Stimulated activated CD8-positive, alpha-beta memory T cell treated with anti-CD3 and anti-CD28 coated beads, Interleukin-2, amount 100 ng/mL, for 1 hour (primary cell): ENCODE measurements at regions not wholly inside any gene's neighbourhood (a gene's known extent, or its start where the extent isn't known, plus 50 kb on each side); places are given as distances from the start of the nearest gene placed in this dataset.
"Not testable (repeated sequence)": the region's sequence is repeated elsewhere in the genome, so short reads cannot be mapped to it uniquely, and the experiment has no call there.

Experiments
- DNase-seq, 2 donors: peaks; one replicate each; pipeline ENCODE4 v3.0.0-alpha.2; 2020; ENCODE audit warnings: low read depth in 2 of 2

DNA sequence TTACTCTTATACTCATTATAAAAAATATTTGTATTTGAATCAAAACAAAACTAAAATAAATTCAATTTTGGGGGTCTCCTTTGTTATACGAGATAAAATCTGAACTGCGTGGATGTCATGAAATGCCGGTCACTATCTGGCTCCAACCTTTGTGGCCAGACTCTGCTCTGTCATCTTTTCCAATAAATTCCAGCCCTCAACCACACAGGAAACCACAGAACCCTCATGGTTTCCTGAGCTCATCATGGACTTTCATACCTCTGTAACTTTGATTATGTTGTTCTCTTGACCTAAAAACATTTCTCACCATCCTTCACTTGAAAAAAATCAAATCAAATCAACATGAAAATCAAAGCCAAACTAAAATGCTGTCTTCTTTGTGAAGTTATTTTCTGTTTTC lies 724.7 kb downstream of the METTL4 start:
- no peak for DNase-seq

DNA sequence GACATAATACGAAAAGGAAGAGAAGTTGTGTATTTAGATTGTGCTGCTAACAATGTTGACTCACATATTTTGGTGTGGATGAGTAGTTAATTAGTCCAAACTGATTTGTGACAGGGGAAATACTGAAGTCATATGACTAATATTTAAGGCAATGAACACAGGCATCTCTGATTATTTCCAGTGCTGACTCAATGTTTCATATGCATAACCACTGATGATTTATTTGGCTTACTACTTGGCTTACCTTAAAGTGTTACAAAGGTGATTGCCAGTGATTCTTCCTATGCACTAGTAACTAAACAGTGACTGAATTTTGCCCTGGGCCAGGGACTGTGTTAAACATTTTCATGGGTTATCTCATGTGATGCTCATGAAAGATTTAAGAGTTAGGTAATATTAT lies 722.6 kb downstream of the METTL4 start:
- no peak for DNase-seq

DNA sequence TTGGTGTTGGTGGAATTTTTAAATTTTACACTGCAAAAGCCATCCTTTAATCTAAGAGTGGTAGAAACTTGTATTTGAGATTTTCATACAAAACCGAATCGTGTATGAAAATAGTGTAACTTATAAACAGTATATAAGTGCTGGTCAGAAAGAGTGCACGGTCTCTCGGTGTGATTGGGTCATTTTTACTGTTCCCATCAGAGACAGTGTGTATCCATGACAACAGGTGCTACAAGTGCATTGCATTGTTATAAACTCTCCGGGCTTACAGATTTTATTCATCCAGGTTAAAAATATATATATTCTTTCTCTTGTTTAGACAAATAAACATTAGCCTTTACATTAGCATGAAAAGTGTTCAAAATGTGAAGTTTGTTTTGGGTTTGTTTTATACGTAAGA lies 721.9 kb downstream of the METTL4 start:
- DNase-seq = no peak

DNA sequence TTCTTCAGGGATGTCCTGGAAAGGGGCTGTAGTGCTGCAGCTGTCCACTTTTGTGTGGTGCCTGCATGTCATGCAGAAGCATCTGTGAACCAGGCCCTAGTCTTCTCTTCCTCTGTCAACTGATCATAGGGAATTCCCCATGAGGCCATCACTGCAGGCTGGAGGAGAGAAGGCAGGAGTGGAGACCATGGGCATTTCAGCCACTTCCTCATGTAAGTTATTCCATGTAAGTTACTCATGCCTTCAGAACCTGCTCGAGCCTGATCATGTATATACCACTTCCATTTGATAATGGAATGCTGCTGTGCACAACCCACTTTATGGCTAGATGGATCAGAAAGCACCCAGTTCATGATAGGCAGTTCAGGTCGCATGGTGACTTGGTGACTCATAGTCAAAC lies 714.0 kb downstream of the METTL4 start:
- DNase-seq = not testable (repeated sequence)

DNA sequence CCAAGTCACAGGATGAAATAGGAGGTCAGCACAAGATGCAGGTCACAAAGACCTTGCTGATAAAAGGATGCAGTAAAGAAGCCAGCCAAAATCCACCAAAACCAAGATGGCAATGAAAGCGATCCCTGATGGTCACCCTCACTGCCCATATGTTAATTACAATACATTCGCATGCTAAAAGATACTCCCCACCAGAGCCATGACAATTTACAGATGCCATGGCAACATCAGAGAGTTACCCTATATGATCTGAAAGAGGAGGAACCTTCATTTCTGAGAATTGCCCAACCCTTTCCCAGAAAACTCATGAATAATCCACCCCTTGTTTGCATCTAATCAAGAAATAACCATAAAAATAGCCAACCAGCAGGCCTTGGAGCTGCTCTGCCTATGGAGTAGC lies 709.8 kb downstream of the METTL4 start:
- DNase-seq = no peak

DNA sequence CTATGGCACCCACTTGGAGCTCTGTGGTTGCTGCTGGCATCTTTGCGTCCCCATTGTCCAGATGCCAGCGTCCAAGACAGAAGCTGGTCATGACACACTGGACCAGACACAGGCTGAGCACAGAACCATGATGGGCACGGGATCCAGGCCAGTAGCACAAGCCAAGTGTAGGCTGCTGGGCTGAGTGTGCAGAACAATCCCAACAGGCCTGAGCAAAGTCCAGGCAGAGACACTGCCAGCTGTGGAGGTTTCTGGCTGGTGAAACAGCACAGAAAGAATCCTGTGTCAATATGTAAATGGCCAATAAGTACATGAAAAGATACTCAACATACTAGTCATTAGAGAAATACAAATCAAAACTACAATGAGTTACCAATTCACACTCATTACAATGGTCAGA lies 705.4 kb downstream of the METTL4 start:
- no peak for DNase-seq

DNA sequence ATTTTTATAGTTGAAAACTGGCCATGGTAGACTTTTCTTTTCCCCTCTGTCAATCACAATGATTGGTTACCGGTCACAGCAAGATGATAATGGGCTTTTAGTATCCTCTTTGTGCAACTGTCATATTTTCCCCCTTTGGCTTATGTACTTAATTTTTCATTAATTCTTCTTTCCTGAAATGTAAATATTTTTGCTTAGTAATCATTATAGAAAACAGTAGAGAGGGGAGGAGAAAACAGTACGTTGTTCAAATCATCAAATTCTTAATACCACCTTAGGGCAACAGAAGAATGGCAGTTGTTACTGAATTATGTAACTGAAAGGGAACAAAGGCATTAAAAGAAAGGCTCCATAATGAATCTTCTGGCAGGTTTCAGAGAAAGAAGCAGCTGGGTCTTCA lies 699.0 kb downstream of the METTL4 start:
- DNase-seq = no peak

DNA sequence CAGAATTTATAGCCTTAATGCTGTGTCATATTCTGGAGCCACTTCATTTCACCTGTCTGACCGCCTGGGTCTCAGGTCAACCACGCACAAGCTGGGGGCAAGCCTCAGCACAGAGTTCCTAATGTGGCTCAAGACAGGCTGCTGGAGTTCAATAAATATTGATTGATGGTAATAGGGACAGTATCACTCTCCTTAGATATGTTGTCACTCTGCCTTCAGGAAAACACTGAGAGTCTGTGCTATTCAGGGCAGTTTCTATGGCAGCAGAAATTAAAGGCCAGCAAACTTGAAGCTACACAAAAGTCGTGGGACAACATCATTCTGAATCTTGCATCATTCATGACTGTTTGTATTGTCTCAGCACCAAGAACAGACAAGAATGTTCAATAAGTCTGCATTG lies 696.1 kb downstream of the METTL4 start:
- DNase-seq = no peak

DNA sequence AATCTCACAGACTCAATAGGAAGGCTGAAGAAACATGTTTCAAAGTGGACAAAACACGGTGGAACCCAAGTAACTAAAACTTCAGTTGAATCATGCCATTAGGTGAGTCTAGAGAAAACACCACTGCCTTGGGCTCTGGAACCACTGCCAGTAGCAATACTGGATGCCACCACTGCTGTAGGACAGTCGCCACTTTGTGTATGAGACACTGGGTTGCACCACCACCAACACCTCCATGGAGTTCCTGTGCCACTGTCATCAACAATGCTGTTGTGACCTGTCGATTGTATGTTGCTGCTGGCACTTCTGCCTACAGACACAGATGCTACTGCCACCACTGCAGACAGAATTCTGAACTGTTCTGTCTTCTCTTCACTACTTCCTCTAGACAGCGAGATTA lies 686.7 kb downstream of the METTL4 start:
- DNase-seq = no peak

DNA sequence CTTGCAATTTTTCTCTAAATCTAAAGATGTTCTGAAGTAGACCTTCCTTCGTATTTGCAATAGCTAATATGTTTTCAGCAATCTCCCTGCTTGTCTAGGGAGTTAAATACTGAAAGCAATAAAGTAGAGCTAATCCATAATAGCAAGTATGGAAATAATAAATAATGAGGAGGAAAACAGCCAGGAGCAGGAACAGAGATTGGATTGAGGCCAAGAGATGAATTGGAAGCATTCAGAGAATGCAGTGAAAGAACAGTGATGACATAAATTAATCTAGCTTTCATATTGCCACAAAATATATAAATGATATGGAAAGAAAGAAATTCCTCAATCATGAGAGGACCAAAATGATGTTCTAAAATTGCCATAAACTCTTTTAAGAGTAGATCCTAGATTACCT lies 679.7 kb downstream of the METTL4 start:
- DNase-seq = no peak

DNA sequence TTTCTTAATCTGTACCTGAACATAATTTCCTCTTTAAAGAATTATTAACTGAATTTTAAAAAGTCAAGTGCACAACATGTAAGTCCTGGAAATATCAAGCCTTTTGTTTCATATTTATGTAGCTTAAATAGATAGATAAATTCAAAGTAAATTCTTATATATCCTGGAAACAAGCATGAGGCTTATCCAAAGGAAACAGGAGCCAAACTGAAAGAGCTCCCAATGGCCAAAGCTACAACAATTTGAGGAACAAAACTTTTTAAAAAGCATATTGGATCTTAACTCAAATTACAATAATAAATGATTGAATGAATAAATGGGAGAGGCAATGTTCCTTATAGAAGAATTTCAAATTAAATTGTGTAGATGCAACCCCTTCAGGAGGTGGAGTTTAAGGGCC lies 679.1 kb downstream of the METTL4 start:
- DNase-seq = no peak

DNA sequence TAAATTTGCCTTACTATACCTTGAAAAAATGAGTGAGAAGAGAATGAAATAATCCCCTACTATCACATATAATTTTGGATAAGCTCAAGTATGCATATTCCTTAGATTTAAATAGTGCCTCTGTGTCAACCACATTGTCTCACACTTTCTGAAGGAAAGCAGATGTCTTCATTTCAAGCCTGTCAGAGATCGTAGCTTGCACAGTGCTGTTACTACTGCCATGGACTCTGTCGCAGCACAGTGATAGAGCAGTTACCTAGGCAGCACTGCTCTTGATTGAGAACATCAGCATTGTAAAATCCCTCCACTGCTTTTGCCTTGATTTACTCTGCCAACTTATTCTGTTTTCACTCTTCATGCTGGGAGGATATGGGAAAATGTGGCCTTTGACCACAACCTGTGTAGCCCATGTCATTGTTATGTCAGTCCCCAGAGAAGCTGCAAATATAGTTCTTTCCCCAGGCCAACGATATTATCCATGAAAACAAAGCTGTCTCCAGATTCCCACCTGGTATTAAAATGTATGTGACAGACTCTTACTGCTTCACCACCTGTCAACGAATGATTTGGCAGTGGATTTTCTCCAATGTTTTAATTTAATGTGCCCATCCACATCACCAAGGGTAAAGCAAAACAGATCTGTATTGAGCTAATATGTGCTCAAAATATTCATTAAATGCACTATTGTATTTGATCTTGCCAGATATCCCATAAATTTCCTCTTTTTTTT lies 675.7 kb downstream of the METTL4 start:
- DNase-seq = no peak

DNA sequence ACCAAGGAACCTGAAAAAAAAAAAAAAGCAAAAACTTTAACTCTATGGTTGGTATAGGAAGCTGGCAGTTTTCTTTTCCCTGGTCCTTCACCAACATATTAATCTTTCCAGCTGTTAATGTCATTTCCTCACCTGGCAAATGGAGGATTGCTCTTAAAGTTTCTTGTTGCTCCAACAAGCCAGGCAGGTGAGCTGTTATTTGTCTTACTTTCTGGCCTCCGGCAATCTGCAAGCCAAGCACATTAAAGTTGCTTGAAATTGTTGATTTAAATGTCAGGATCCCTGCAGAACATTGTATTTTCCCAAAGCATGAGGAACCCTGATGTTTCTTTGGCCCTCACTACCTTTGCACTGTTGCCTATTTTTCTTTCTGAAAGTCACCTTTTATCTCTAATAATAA lies 664.9 kb downstream of the METTL4 start:
- no peak for DNase-seq

DNA sequence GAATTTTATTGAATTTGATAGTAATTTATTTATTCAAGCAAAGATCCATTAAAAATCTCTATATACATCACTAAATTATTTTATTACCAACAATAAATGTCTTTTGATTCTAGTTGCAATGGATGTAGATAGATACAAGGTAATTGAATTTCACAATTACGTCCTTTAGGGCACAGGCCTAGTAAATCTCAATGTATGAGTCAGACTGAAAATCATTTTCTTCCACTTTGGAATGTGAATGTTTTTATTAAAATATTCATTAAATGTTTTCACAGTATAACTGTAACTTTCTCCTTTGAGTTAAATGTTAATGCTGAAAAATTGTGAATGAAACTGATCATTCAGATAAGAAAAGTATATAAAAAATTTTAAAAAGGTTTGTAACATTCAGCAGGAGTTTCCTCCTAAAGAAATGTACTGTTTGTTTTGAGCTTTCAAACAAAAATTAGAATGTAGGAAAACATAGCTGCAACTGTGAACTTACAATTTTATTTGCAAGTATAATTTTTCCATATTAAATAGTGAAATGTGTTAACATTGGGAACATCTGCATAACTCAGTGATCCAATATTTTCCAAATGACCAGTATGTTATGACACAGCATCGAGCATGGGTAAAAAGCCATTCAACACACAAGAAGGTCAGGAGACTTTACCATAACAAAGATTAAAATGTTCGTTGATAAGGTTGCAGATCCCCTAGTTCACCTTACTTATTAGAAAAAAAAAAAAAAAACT lies 663.7 kb downstream of the METTL4 start:
- DNase-seq = no peak

DNA sequence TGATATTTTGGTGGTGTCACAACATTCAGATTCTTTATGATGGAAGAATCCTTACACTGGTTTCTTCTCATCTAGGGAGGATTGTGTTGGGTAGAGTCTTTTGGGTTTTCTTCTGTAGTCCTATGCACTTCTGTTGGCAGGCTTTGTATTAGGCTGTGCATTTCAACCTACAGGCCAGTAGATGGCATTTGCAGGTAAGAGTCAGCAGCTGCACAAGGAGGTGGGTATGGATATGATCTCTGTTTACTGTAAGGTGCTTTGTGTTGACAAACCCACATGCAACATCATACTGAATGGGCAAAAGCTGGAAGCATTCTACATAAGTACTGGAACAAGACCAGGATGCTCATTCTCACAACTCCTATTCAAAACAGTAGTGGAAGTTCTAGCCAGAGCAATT lies 656.8 kb downstream of the METTL4 start:
- DNase-seq = no peak

DNA sequence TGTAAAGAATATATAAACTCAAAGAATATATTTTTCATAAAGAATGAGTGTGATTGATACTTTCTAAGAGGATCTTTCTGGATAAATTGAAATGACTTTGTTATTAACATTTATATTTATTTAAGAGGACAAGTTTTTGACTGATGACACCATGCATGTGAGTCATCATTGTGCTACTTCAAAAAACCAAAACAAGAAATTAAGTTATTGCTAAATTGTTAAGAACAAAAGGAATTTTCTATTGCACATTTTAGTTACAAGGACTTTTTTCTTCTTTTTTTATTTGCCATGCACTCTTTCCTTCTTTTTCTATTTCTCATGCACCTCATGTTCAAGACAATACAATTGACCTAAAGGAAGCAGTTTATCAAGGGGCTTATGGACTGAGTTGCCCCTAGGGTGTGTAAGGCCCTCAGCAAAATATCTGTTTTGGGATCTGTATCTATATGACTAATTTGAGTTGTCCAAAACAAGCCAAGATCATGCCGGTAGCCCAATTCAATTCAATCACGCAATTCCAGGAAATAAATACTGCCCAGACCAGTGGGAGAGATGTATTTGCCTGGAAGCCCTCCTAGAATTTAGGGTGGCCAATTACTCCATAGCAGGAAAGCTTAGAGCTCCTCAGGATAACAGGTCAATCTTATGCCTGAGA lies 654.3 kb downstream of the METTL4 start:
- no peak for DNase-seq

DNA sequence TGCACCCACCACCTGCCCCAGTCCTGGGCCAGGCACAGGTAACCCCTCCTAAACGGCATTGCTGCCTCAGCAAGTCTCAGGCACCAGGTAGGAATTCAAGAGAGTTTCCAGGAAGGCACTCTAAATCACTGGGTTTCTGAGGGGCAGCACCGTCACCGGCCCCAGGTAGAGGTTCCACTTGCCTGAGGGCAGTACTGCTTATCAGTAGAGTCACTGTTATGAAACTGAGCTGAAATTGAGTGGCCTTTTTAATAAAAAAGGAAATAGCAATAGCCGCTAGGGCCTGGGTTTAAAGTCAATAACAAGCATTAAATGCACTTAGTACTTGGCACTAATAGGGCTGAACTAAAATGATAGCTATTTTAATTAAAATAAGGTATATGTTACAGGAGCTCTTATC lies 653.7 kb downstream of the METTL4 start:
- DNase-seq = no peak

DNA sequence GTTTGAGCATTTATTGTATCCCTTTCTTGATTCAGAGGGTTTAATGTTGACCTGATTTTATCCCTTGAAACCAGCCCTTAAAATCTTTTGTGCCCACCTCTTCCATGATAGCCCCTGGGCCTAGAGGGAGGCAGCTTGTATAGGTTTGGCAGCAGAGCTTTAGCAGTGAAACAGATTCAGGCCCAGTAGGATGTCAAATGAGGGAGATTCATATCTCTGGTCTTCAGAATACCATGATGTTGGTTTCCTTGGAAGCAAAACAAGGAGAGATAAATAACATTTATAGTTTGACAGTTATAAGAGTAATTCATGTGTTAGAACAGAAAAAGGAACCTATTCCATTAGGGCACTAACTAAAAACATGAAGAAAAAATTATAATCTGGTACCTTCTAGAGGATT lies 649.2 kb downstream of the METTL4 start:
- no peak for DNase-seq

DNA sequence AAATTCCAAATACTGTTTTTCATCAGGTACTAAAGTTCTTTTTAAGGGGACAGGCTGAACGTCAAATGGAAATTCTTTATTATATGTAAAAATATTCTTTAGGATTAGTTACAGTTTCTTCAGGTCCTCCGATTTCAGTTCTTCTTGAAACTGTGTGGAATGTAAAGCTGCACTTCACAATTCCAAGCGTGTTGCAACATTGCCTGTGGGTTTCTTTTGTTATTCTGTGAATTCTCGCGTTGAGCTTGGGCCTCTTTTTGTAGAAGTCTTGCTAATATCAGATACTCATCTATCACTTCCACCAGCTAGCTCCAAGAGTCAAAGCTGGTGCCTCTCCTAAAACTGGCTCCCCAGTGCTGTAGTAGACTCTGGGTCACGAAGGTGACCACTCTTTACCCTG lies 642.6 kb downstream of the METTL4 start:
- DNase-seq = no peak

DNA sequence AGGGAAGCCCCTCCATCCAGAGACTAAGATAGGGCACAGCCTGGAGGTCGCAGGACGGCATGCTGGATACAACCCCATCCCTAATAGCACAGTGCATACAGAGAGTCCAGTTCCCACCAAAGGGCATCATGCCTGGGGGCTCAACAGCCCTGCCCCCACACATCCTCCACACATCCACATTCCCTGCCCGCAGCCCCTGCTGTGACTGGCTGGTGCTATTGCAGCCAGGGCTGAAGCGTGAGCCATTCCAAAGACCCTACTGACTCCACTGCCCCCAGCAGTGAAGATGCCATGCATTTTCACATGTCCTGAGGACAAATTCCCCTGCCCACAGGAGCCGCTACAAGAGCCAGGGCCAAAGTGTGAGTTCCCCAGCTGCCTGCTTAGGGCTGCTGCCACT lies 641.6 kb downstream of the METTL4 start:
- no peak for DNase-seq

DNA sequence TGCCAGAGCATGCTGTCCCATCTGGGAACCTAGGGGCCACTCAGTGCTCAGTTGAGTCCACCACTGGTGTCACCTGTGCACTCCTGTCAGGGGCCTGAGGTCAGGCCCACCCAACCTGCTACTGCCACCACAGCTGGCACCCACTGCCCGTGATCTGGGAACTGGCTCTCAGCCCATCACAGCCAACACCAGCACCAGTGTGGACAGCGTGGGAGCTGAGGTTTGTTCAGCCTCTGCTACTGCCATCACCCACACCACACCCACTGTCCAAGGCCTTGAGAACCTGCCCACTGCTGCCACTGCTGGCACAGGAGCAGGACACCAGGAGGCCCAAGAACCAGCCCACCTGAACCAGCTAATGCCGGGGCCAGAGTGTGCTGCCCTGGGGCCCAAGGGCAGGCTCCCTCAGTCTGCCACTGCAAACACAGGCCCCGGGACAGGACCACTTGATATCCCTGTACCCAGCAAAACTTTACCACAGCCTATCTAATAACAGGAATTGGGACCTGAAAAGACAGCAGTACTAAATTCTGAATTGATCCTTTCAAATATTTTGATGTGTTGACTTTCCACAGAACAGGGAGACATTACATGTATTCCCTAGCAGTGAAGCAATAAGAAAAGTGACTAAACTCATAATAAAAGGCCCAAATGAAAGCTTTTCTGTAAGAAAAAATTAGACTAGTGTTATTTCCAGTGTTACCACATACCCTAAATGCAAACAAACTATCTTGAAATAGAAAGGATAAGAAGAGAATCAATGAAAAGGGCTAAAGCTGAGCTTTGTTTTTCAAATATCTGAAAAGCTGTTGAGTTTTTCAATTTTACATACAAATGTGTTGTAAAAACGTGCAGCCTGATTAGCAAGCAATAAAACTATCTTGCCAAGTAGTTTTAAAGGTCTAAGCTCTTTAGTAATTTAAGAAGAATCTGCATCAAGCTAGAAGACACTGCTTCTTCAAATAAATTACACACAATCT lies 640.7 kb downstream of the METTL4 start:
- no peak for DNase-seq

DNA sequence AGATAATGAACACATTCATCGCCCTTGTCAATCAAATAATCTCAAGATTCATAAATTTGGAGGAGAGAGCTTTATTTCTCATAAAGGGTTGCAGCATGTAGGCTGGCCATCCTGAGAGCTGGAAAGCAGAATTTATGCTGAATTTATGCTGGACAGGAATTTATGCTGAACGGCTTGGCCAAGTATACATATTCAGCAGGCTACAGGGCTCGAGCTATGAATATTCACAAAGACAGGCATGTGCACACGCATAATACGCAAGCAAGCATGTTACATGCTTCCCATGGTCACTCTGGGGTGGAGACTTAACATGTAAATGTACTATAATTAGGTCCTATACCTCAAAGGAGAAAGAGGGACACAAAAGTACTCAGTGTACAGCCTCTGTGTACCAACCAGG lies 618.8 kb downstream of the METTL4 start:
- DNase-seq = no peak
